Ecto neural progenitor cell (in vitro differentiated cells): ENCODE measurements at regions not wholly inside any gene's neighbourhood (a gene's known extent, or its start where the extent isn't known, plus 50 kb on each side); places are given as distances from the start of the nearest gene placed in this dataset.
"Not testable (repeated sequence)": the region's sequence is repeated elsewhere in the genome, so short reads cannot be mapped to it uniquely, and the experiment has no call there.

Source experiments
- DNase-seq: peaks from one replicate; pipeline ENCODE4 v3.0.0-alpha.2; 2018; ENCODE audit warnings: low spot score

DNA sequence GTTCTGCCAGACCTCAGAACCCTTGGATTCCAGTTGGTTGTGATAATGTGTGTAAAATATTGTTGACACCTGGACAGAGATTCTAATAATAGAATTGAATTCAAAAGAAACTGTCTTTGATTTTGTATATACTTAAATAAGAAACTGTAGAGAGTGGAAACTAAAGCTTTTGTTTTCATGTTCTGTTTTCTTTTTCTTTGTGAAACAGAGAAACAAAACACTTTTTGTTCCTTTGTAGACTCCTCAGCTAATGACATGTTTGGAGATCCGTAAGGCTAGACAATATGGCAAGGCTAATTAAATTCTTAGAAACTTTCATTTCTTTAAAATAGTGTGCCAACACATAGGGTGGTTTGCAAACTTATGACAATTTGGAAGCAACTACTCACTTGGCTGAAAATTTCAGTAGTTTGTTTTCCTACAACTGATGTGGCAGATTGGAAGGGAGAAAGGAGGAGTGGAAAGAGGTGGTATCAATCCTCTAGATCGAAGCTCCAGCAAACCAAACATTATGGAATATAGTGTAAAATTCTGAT is 90.9 kb upstream of the FAT1 start:
- DNase-seq = no peak

DNA sequence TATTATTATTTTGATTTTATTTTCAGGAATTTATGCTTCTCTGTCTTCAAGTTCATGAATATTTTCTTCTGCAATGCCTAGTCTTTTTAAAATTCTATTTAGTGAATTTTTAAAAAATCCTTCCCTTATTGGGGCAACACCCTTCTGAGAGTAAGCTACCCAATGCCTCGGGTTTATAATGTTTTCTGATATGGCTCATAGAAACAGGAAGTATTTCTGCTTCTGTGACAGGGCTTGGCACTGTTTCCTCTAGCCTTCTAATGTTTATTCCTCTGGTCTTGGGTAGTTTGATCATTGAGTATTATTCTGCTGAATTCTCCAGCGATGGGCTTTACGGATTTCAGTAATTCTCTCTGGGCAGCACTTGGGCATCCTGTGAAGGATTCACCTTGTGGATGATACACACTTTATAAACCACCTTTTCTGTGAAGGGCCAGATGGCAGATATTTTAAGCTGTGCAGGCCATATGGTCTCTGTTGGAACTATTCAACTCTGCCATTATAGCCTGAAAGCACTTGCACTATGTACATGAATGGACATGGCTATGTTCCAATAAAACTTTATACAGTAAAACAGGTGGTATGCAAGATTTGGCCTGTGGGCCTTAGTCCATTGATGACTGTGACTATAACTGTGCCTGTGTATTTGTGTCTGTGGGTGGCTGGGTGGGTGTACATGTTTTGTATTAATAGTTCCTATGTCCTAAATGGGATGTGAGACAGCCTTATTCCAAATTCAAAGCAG is 95.9 kb upstream of the FAT1 start:
- DNase-seq = no peak

DNA sequence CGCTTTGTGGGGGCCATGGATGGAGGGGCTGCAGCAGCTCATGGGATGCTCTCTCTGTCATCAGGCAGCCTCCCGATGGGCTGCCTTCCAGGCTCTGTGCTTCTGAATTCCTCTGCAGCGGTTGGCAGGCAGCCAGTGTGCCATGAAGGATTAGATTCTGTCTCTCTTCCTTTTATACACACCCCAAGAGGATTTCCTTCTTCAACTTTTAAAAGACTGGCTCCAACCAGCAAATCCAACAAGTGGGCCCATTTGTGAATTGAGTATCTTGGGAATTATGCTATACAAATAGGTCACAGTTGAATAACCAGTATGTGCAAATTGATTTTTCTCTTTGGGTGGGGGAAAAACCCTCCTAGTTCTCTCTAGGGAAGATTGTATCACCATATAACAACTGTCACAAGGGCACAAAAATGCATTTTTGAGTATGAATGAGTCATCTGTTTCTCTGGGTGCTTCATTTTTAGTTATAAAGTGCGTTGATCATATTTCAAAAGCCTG is 96.8 kb upstream of the FAT1 start:
- no peak for DNase-seq

DNA sequence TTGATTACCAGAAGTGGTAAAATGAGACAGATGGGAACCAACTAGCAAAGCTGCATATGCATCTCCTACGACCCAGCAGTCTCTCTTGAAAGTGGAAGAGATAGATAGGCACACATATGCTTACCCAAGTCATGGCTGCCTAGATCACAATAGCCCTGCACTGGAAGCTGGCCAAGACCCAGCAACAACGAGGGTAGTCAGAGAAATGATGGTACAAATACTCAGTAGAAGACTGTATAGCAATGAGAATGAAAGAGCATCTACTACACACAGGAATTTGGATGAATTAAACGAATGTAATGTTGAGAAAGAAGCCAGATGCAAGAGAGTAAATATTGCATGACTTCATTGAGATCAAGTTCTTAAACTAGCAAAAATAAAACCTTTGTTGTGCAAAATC is 100.3 kb upstream of the FAT1 start:
- no peak for DNase-seq

DNA sequence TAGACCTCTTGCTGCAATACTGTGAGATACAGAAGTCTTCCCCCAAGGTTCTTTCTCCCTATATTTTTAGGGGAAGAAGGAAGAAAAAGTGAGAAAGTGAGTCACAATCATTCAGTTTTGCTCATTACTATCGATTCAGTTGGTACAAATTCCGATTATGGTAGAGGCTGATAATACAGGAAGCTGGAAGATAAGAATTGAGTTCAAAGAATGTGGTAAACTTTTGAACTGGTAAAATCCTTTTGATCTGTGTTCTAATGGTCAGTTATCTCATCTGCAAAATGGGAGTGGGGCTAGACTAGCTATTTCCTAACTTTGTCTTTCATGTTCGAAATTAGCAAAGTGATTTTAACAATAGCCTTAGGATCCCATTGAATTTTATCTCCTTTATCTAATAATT is 101.4 kb upstream of the FAT1 start:
- no peak for DNase-seq

DNA sequence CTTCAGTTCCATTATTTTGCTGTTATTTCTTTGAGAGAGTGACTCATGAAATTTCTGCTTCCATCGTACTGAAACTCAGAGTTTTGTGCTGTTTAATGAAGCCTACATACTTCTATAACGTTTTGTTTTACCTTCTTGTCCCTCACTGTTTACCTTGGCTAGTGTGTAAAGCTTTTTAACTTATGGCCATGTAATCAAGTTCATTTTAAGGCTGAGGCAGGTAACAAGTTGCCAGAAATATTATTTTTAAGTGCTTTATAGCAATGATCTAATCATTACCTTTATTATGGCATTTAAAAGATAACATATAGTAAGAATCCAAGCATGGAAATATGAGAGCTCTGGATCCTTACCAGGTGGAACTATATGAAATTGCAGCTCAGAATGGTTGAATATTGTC is 102.3 kb upstream of the FAT1 start:
- DNase-seq = no peak

DNA sequence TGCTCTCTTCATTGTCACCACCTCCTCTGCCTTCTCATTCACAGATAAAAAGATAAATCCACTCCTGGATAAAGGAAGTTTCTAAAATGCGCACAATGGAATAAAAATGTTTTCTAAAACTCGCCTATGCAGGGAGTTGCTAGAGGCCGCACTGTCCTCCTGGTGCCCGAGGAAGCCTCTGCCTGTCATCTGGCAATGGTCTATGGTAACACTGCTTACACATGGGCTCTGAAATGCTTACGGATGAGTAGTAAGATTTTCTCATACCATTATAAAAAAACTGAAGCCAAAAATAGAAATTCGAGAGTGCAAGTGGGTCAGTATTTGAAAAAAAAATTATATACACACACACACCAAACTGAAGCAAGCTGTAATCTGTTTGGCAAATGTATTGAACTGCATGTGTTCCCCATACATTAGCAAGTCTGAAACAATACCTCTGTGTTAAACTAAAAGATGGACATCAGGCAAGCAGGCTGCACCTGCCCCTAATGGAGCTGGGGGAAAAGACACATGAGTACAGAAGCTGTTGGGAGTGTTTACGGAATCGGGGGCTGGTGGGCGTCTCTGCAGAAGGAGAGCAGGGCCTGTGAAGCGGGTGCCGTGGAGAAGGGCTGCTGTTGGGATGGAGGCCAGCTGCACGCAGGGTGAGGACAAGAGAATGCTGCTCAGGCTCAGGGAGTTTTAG is 103.3 kb upstream of the FAT1 start:
- DNase-seq = no peak

DNA sequence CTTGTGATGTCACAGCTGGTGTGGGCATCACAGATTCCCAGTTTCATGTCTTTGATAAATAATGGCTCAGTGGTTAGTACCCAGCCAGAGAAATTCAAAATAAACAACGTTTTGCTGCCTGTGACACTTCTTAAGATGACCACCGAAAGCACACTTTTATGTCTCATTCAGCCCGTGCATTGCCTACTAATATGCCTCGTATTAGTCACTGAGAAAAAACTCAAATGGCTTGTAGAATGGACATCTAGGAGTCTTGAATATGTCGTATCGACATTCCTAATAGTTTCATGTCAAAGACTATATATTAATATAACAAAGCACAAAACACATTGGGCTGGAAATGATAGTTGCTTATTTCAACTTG is 103.9 kb upstream of the FAT1 start:
- DNase-seq = no peak

DNA sequence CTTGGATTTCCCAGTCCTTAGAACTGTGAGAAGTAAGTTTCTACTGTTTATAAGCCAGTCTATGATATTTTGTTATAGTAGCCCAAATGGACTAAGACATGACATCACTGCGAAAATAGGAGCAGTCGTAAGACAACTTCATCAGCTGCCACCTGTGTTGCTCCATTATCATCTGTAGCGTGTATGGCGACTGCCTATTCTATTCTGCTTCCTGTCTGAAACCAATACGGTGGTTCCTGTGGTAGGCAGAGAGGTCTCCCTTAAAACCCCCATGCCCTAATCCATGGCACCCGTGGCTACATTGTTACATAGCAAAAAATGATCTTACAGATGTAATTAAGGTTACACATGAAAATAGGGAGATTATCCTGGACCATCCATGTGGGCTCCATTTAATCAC is 105.4 kb upstream of the FAT1 start:
- DNase-seq = no peak

DNA sequence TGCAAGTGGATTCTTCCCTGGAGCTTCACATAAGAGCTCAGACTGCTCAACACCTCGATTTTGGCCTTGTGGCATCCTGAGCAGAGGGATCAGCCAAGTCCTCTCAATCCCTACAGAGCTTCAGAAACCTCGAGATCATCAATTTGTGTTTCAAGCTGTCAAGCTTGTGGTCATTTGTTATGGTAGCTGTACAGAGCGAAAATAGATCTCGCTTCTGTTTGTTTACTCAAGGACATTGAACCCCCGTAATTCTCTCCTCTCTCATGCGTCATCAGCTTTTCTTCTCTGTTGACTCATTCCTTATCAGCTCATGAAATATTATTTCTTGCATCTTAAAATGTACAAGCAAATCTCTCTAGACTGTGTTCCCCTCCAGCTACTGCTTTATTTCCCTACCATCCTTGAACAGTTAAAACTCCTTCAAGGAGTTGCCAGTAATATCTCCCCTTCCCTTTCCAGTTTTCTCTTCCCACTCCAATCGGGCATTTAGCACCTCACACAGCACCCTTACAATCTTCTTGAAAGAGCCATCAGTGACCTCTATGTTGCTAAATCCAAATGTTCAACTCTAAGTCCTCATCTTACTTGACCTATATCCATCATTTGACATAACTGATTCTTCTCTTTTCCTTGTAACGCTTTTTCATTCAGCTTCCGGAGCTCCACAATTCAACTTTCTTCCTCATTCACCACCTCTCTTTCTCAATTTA is 106.2 kb upstream of the FAT1 start:
- DNase-seq = no peak

DNA sequence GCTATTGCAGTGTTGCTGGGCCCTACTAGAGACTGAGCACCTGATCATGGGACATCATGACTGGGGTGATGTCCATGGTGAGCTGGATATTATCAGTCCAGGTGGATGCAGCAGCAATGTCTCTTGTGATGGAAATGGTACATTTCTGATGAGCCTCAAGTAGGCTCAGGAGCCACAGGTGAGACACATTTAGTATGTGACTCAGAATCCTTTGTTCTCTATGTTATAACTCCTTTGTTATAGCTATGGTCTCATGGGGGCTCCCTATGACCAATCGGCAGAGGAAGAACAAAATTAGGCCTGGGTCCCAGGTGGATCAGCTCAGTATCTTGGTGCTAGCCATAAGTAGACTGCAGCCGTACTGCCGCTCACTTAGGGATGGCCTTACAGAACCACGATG is 107.9 kb upstream of the FAT1 start:
- DNase-seq = no peak

DNA sequence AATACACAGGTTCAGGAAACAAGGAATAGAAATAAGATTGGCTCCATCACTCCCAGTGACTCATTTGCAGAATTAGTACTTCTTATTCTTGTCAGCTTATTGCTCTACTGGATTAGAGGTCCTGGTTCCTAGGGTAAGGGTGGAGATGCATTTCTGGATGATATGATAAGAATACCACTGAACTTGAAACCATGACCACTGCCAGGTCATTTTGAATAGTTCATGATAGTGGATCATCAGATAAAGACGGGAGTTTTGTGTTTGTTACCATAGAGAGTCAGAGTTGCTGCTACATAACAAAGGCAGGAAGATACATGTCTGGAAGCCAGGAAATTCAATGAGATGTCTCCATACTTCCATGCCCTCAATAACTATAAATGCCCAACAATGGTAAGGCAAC is 109.2 kb upstream of the FAT1 start:
- no peak for DNase-seq

DNA sequence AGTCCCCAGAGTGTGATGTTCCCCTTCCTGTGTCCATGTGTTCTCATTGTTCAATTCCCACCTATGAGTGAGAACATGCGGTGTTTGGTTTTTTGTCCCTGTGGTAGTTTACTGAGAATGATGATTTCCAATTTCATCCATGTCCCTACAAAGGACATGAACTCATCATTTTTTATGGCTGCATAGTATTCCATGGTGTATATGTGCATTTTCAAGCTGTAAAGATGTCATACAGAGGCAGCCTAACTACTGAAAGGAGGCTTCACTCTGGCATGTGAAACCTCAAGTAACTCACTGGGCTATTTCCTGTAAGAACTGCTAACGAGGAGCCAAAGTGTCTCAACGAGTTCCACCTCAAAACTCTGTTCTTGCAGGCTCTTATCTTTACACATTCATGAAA is 113.8 kb upstream of the FAT1 start:
- not testable (repeated sequence) for DNase-seq

DNA sequence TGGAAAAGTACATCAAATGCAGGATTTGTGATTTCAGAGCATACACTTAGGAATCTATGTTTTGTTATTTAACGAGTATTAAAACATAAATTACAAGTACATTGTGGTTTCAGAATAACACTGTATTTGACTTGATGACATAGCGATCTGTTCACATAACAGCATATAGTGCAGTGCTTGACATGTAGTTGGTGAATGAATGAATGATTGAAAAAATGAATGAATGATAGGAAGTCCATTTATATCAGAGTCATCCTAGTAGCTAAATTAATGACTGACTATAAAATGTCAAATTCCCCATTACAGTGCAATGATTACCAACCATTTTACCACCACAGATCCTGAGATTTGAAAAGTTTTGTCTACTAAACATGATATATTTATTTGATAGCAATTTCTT is 114.6 kb upstream of the FAT1 start:
- no peak for DNase-seq

DNA sequence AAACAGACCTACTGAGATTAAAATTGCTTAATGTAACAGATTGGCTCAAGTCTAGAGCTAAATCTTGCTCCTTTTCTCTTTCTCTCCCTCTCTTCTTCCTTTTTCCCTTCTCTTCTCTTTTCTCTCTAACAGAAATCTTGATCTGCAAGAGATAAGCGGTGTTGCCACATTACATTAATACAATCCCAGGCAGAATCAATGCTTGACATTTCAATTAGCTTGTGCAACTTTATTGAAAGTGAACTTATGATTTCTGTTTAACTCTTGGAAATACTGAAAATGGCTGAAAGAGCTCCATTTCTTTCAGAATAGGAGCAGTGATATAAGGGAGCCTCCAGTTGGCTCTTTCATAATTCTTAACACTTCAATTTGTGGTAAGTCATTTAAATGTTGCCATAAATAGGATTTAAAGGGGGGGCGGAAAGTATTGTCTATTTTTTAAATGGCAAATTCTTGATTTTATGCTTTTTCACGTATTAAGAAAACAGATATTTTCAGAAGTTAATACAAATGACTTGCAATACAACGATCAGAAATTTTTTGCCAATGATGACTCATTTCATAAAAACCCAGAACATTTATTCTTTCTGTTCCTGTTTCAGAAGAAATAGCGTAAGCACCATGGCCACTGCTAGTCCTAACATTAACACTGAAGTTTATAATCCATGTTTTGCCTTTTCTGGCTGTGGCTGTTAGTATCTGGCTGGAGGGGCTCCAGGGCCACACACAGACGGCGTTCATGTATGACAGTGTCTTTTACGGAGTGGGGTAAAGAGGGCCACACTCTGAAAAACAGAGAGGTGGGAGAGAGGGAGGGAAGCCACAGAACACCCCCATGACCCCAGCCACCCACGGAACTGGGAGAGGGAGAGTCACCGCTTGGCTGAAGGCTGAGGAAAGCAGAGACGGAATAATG is 115.7 kb upstream of the FAT1 start:
- no peak for DNase-seq

DNA sequence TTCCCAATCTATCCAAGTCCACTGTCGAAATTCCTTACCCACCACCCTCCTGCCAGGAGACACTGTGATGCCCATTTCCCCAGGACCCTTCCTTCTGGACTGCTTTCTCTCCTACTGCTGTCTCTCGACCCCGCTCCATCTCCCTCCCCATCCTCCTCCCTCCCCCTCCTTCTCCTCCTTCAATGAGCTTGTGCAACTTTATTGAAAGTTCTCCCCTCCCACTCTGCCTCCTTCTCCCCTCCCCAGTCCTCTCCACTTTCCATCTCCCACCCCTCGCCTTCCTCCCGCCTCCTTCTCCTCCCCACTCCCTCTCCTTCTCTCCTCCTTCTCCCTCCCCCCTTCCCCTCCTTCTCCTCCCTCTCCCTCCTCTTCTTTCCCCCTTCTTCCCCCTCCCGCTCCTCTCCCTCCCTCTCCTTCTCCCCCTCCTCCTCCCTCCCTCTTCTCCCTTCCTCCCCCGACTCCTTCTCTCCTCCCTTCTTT is 116.6 kb upstream of the FAT1 start:
- DNase-seq = no peak

DNA sequence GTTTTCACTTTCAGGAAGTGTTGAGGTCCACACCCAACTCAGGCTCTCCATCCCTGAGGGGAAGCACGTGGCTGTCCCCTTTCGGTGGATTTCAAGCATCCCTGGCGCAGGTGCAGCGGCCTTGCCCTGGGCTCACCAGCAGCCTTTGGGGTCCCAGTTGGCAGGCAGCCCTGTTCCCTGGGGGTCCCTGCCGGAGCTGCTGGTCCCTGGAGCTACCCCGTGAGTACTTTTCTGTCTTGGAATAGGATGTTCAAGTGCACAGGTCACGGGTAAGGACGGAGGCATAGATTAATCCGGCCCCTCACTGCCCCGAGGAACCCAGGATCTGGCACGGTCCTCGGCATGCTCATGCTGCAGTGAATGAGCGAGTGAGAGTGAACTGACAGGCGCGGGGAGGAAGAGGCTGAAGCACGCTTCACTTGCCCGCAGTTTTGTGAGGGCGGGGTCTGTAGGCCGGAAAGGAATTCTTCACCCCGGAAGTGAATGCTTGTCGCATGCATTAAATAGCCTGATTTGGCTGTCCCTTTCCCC is 117.2 kb upstream of the FAT1 start:
- no peak for DNase-seq

DNA sequence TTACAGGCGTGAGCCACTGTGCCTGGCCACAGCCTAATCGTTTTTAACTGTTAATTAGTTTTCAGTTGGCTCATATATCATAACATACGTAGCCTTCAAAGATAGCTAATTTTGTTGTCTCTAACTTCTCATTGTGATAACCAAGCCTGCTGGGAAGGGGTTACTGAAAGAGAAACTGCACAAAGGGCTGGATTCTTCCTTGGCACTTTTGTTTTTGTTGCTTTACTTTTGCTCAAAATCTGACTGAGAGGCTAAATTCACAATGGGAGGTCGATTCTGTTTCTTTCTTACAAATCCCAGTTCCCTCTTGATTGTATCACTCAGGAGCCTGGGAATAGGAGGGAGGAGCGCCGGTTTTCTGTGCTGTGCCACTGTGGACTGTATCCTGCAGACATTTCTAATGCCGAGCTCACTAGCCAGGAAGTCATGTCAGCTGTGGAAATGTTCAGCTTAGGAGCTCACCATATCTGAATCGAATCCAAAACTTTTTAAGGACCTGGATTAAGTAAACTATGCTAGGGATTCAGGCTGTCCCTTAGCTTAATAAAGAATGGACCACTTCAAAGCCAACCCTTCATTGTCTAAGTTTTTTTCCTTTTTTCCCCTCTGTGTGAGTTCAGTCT is 120.5 kb upstream of the FAT1 start:
- DNase-seq = no peak

DNA sequence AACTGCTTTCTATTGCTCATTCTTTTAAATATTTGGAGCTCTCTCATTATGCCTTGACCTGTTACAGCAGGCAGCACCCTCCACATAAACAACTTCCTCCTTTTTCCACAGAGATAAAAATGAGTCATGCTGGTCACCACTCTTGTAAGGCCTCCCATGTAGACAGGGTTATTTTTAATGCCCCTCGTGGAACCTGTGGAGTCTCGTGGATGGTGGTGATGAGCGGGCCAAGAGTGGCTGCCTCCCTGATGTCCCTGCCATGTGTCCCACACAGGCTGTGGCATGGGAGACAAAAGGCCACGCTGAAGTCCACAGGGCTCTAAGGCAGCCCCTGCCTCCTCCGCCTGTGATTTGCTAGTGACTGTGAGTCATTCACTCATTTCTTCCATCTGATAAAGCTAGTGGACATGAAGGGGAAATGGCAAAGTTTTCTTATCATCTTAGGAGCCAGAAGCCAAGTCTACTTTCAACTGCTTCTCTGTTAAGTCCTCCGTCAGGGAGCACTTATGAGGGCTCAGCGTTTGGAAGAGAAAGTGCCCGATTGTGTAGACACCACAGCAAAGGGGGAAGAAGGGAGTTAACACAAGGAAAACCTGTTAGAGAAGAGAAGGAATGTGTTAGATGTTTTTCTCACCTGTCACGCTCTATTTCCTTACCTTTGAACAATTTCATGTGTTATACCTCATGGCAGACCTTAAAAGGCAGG is 121.6 kb upstream of the FAT1 start:
- DNase-seq = no peak

DNA sequence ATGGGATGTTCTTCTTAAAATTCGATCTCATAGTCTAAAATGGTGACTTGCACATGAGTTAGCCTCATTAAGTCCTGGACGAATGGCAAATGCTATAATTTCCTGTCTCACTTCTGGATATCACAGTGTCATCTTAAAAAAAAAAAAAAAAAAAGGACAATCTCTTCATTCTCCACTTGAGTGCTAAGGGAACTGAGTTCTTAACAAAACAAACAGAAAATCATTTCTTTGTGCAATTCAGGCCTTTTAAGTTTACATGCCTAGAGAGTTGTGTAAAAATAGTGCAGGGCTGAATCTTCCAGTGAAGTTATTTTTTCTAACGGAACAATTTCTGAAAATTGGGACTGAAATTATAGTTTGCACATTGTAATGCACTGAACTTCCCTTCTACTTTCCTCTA is 122.8 kb upstream of the FAT1 start:
- DNase-seq = no peak
